Fibroblast of peridontal ligament (primary cell): ENCODE measurements at regions not wholly inside any gene's neighbourhood (a gene's known extent, or its start where the extent isn't known, plus 50 kb on each side); places are given as distances from the start of the nearest gene placed in this dataset.

ENCODE experiments used
- DNase-seq: peaks from one replicate; pipeline ENCODE4 v3.0.0-alpha.2; 2010; ENCODE audit errors: extremely low read depth

DNA sequence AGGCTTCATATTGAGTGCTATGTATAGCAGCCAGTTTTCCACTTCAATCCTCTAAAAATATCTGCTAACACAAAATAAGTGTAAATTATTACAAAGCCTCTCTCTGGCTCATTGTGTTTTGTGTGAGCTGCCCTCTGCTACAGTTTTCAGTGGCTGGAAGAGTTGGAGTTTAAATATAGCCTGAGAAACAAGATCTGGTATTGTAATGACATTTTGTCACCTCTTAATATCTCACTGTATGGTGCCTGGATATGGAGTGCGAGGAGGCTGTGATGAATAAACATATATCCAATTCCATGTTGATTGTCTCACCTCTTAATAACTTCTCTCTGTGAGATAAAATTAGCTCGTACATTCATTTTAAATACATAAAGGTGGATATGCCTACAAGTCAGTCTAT lies 269.7 kb downstream of the FLRT2 start:
- DNase-seq, result no peak

GRCh38 chr14:85798856-85799255 lies 268.9 kb downstream of the FLRT2 start:
- no peak for DNase-seq

DNA sequence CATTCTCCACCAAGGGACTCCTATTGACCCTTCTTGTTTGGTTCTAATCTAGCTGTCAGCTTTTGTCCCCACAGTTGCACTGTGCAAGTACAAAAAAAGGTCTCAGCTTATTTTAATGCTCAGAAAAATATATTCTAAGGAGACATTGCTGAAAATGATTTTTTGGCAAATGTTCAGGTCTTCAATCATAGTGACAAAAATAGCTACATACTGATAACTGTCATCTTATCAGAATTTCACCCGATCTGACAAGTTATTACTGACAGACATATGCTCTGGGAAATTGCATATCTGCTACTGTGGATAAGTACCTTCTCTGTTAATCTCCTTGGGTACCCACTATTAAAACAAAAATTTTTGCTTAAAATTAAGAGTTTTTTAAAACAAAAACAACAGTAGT lies 263.6 kb downstream of the FLRT2 start:
- DNase-seq, result no peak

- no peak for DNase-seq
These were observed 259.6 kb downstream of the FLRT2 start for GRCh38 chr14:85789506-85789905.

DNA sequence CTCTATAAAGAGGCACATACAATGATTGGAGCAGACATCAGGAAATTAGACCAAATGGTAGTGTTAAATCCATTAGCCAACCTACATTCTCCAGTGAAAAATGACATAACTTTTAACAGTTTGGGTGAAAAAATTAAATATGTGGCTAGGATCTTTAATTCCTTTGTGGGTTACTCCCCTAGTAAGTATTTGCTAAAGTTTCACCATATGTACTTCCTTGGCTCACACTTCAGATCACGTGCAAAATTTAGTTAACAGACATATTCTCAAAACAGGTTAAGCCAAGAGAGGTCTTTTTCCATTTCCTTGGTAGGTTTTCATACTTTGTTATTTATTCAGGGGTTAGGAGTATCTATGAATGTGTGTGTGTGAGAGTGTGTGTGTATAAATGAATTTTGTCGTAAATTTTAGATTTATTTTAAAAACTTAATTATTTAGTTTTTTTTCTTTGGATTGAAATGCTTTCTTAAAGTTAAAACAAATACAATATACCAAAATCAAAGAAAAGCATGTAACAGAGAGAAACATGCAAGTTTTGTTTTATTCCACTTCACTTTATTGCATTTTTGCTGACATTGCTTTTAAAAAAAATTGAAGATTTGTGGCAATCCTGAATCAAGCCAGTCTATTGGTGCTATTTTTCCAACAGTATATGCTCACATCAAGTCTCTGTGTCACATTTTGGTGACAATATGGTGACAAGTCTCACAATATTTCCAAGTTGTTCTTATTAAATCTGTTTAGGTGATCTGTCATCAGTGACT lies 258.7 kb downstream of the FLRT2 start:
- DNase-seq, result no peak

DNA sequence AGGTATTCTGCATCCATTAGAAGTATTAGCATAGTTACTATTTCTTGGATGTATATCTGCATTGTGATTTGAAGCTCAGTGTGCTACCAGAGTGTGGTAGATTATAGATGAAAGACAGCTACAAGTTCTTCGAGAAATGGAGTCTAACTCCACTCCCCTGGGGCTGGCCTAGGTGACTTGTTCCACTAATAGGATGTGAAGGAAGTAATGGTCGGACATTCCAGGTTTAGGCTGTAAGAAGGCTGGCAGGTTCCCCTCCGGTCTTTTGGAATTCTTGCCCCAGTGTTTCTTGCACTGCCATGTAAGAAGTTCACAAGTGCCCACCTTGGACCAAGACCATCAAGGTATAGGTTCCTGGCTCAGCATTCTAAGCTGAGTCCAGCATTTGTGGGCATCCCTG lies 236.4 kb downstream of the FLRT2 start:
- DNase-seq, result no peak

GRCh38 chr14:85764822-85765221 lies 234.9 kb downstream of the FLRT2 start:
- peak; percentile 91 for DNase-seq

- peak; percentile 9 for DNase-seq
These were observed 232.6 kb downstream of the FLRT2 start for GRCh38 chr14:85762526-85762925.

DNA sequence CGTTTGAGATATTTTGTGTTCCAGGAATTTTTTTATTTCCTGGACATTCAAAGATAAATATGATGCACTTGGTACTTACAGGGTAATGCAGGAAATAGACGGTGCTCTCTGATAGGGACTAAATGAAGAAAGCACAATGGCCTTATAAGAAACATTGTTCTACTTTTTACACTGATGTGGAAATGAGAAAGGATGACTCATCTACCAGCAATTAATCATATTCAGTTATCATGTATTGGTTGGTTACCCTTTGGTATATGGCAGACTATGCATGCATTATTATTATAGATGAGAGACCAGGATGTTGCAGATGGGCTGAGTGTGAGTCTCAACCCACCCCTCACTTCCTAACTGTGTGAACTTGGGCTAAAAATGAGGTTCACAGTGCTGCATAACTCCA lies 222.2 kb downstream of the FLRT2 start:
- no peak for DNase-seq

- no peak for DNase-seq
These were observed 214.6 kb downstream of the FLRT2 start for GRCh38 chr14:85744573-85744972.

DNA sequence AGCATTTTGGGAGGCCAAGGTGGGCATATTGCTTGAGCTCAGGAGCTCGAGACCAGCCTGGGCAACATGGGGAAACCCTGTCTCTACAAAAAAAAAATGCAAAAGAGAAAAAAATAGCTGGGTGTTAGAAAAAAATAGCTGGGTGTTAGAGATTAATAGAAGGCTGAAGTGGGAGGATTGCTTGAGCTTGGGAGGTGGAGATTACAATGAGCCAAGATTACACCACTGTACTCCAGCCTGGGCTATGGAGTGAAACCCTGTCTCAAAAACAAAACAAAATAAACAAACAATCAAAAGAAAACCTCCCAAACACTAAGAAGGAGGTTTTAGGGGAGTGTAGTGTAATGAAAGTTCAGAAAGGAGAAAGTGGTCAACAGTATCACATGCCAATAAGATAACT lies 202.1 kb downstream of the FLRT2 start:
- DNase-seq, result no peak

DNA sequence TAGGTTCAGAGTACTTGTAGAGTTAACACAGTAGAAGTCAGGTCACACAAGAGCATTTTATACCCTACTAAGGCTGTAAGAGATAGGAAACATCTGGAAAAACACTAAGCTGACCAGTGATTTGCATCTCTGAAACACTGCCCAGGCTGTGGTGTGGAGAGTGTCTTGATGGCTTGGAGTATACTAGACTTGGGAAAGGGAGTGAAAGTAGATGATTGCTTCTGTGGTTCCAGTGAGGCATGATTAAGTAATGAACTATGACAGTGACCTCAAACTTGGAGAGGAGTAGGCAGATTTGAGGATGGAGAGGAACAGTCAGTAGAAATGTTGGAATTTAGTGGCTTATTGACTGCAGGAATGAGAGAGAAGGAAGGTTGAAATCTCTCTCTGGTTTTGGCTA lies 201.2 kb downstream of the FLRT2 start:
- DNase-seq, result peak; percentile 98

DNA sequence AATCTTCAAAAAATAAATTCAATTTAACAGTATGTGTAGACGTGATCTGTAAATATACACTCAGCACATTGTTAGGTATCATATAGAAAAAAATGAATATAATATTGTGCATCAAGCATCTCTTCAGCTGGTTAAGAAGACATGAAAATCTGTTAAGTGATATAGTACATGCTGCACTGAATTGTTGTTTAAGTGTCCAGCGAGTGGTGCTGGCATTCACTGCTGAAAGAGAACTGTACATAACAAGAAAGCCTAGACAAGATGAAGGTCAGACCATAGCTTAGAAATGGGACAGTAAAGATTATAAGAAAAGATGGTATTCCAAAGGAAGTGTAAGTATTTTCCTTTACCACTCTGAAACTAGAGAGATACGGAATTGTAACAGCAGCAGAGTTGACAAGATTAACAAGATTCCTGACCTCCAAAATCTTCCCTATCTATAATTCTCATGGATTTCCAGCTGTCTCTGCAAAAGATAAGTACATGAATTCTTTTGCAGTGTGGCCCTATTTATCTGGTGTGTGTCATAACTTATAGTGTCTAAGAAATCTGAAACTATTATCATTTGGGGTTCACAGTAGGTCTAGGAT lies 198.6 kb downstream of the FLRT2 start:
- no peak for DNase-seq

DNA sequence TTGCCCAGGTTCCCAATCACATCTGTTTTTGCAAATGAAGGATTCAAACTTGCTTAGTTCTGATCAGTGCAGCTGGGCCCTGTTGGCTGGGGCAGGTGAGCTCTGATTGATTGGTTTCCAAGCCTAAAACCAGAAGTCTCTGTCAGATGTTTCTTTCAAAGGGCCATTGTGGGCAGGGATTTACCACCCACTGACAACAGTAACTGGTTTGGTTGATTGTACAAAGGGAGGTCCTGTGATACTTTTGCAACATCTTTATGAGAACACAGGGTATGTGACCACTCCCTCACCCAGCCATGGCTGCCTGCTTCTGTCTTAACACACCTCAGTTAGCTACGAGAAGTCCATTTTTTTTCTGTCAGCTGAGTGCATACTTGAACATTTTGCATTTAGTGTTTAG lies 184.1 kb downstream of the FLRT2 start:
- no peak for DNase-seq

DNA sequence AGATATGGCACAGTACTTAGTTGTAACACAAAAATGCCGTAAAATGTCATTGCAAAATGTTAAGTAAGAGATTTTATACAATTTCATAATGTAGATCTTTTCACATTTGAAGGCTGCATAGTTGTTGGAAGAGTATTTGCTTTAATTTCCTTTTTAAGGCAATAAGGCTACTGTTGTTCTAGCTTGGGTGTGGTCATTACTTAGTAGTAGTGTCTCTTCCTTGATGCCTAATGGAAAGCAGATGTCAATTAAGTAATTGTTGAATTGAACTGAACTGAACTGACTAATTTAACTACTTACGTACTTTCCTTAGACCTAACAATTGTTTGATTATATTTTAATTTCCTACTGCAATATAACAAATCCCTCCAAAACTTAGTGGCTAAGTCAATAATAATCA lies 181.7 kb downstream of the FLRT2 start:
- DNase-seq, result no peak
